B cell (primary cell): ENCODE measurements at regions not wholly inside any gene's neighbourhood (a gene's known extent, or its start where the extent isn't known, plus 50 kb on each side); places are given as distances from the start of the nearest gene placed in this dataset.

Experiments used
- CTCF ChIP-seq: fragments of 200-600 bp; IDR thresholded peaks from one replicate; pipeline ENCODE4 v1.8.0; 2022; ENCODE audit warnings: antibody characterized with exemption, mild to moderate bottlenecking
- EZH2 ChIP-seq: IDR thresholded peaks from 2 replicates; pipeline ENCODE4 v1.6.1; 2012; ENCODE audit warnings: borderline replicate concordance, low read depth, mild to moderate bottlenecking, moderate library complexity, low read length; ENCODE audit not compliant: insufficient read depth, poor library complexity, severe bottlenecking

- no peak for TF ChIP-seq CTCF
- no peak for TF ChIP-seq EZH2
These were observed 374.3 kb downstream of the VPS13C start for GRCh38 chr15:61685971-61686370.
